ENCODE measurements at regions not wholly inside any gene's neighbourhood (a gene's known extent, or its start where the extent isn't known, plus 50 kb on each side); places are given as distances from the start of the nearest gene placed in this dataset.
"Not testable (repeated sequence)": the region's sequence is repeated elsewhere in the genome, so short reads cannot be mapped to it uniquely, and the experiment has no call there.

- TF ChIP-seq GATA2 (IDR thresholded peaks at IDR 0.05; ENCODE audit: insufficient read depth, insufficient read length, low read depth, low read length) (no peak), MAX (IDR thresholded peaks at IDR 0.05; ENCODE audit: insufficient read depth, insufficient read length) (no peak), JUN (IDR thresholded peaks at IDR 0.05; ENCODE audit: borderline replicate concordance, insufficient read depth, insufficient read length, low read depth) (no peak), EZH2 (IDR thresholded peaks at IDR 0.05; ENCODE audit: borderline replicate concordance, low read depth, low read length, severe bottlenecking) (no peak), FOS (IDR thresholded peaks at IDR 0.05; ENCODE audit: borderline replicate concordance, insufficient read depth, low read length) (no peak), MYC (IDR thresholded peaks at IDR 0.05; ENCODE audit: low read depth, low read length) (no peak), POLR2AphosphoS5 (IDR thresholded peaks at IDR 0.05; ENCODE audit: insufficient read depth, low read depth, low read length) (no peak), POLR2A (IDR thresholded peaks at IDR 0.05; ENCODE audit: low read depth, low read length) (no peak)
- TF ChIP-seq, protein P1, sequence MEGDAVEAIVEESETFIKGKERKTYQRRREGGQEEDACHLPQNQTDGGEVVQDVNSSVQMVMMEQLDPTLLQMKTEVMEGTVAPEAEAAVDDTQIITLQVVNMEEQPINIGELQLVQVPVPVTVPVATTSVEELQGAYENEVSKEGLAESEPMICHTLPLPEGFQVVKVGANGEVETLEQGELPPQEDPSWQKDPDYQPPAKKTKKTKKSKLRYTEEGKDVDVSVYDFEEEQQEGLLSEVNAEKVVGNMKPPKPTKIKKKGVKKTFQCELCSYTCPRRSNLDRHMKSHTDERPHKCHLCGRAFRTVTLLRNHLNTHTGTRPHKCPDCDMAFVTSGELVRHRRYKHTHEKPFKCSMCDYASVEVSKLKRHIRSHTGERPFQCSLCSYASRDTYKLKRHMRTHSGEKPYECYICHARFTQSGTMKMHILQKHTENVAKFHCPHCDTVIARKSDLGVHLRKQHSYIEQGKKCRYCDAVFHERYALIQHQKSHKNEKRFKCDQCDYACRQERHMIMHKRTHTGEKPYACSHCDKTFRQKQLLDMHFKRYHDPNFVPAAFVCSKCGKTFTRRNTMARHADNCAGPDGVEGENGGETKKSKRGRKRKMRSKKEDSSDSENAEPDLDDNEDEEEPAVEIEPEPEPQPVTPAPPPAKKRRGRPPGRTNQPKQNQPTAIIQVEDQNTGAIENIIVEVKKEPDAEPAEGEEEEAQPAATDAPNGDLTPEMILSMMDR (IDR thresholded peaks at IDR 0.05; ENCODE audit: extremely low read depth in 1 of 2, insufficient read depth in 1 of 2, low read depth in 1 of 2, low read length in 2 of 2), result no peak
- BruUV-seq (replicated peaks), result no TSS peak
- dilution Hi-C loops (cut with MboI; ENCODE audit: extremely low pct_ligation_motif_present, low sequenced_read_pairs), result no loop called here
- ChIA-PET POLR2A (no interaction called here), CTCF (no interaction called here)
- H3K9me1 ChIP-seq (replicated peaks; ENCODE audit: control insufficient read depth, extremely low read depth, insufficient read depth, low read length), result no peaks in the 10 kb centered on the region
- no peak for DNase-seq (ENCODE audit: low read depth, low spot score)
- no peaks in the 10 kb centered on the region for H3K36me3 ChIP-seq (ENCODE audit: control insufficient read depth in 2 of 2, extremely low read depth in 1 of 2, insufficient read depth in 2 of 2, low read length in 2 of 2)
- no peaks in the 10 kb centered on the region for H3K9me3 ChIP-seq (replicated peaks; ENCODE audit: control insufficient read depth, insufficient read depth, low read length)
- no peaks in the 10 kb centered on the region for H3K79me2 ChIP-seq (ENCODE audit: control insufficient read depth, insufficient read depth, low read length)
- no peaks in the 10 kb centered on the region for H4K20me1 ChIP-seq (replicated peaks; ENCODE audit: control insufficient read depth, extremely low read depth, insufficient read depth, low read length)
- no peak overlapping the region for H3K4me3 ChIP-seq (replicated peaks in 1 of 3; ENCODE audit: insufficient read depth in 1 of 3, low read depth in 1 of 3, low read length in 3 of 3)
- H2AFZ ChIP-seq (ENCODE audit: low read depth, low read length), result no peak overlapping the region
- no peaks in the 10 kb centered on the region for H3K4me1 ChIP-seq (ENCODE audit: control insufficient read depth, extremely low read depth, insufficient read depth, low read length)
- intact Hi-C loops (cut with micrococcal nuclease), result no loop called here
- peaks cover 0 to 2% of the 10 kb centered on the region in 2 experiments for H3K27me3 ChIP-seq (ENCODE audit: control insufficient read depth in 2 of 2, insufficient read depth in 2 of 2, low read length in 2 of 2)
- no peak overlapping the region for H3K4me2 ChIP-seq (ENCODE audit: insufficient read depth, low read length)
- no peak overlapping the region for H3K9ac ChIP-seq (replicated peaks; ENCODE audit: extremely low read depth, insufficient read depth, low read length)
- no peak overlapping the region for H3K27ac ChIP-seq (ENCODE audit: insufficient read depth, low read depth, low read length)
- no peak for FAIRE-seq
Measured at GRCh38 chr21:25467896-25468295, 139.4 kb downstream of the MRPL39 start.

DNA sequence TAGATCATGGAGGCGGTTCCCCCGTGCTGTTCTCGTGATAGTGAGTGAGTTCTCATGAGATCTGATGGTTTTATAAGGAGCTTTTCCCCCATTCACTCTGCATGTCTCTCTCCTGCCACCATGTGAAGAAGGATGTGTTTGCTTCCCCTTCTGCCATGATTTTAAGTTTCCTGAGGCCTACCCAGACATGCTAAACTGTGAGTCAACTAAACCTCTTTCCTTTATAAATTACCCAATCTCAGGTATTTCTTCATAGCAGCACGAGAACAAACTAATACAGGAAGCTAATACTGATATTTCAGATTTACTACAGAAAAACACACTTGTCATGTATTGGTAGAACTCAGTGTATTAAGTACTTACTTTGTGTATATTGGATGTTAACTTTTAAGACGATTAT is 140.2 kb downstream of the MRPL39 start:
- H3K27ac ChIP-seq (ENCODE audit: insufficient read depth, low read depth, low read length); H3K36me3 ChIP-seq (ENCODE audit: control insufficient read depth in 2 of 2, extremely low read depth in 1 of 2, insufficient read depth in 2 of 2, low read length in 2 of 2); FAIRE-seq; CTCF ChIA-PET; H3K79me2 ChIP-seq (ENCODE audit: control insufficient read depth, insufficient read depth, low read length); H3K4me1 ChIP-seq (ENCODE audit: control insufficient read depth, extremely low read depth, insufficient read depth, low read length); H3K9me1 ChIP-seq (replicated peaks; ENCODE audit: control insufficient read depth, extremely low read depth, insufficient read depth, low read length); POLR2A ChIA-PET; DNase-seq (ENCODE audit: low read depth, low spot score); H3K4me2 ChIP-seq (ENCODE audit: insufficient read depth, low read length); H3K4me3 ChIP-seq (replicated peaks in 1 of 3; ENCODE audit: insufficient read depth in 1 of 3, low read depth in 1 of 3, low read length in 3 of 3); H3K9me3 ChIP-seq (replicated peaks; ENCODE audit: control insufficient read depth, insufficient read depth, low read length); H3K9ac ChIP-seq (replicated peaks; ENCODE audit: extremely low read depth, insufficient read depth, low read length); intact Hi-C loops (cut with micrococcal nuclease); H3K27me3 ChIP-seq (ENCODE audit: control insufficient read depth in 2 of 2, insufficient read depth in 2 of 2, low read length in 2 of 2); dilution Hi-C loops (cut with MboI; ENCODE audit: extremely low pct_ligation_motif_present, low sequenced_read_pairs); BruUV-seq (replicated peaks); H2AFZ ChIP-seq (ENCODE audit: low read depth, low read length); H4K20me1 ChIP-seq (replicated peaks; ENCODE audit: control insufficient read depth, extremely low read depth, insufficient read depth, low read length): not testable (repeated sequence)

Measured in endothelial cell of umbilical vein (primary cell).